Natural killer cell (primary cell): ENCODE measurements at regions not wholly inside any gene's neighbourhood (a gene's known extent, or its start where the extent isn't known, plus 50 kb on each side); places are given as distances from the start of the nearest gene placed in this dataset.

Experiments used
- ATAC-seq, 3 donors: fragments of 150-1000 bp in 2 of 3; fragments of 200-7000 bp in 1 of 3; cut with Tn5 transposase; 1 replicate in 1 of 3; 2 replicates in 2 of 3; pipeline ENCODE4 v1.10.0; 2021; ENCODE audit warnings: mild to moderate bottlenecking in 2 of 3, moderate library complexity in 2 of 3
- DNase-seq, 2 donors: peaks; one replicate each; pipeline versions ENCODE4 v3.0.0 to v3.0.0-alpha.2; 2013 to 2021; ENCODE audit warnings: mixed read lengths in 1 of 2
- H3K27ac ChIP-seq: one replicate; pipeline ENCODE4 v1.5.1; 2013; ENCODE audit warnings: mild to moderate bottlenecking, low read length
- H3K27me3 ChIP-seq: one replicate; pipeline ENCODE4 v1.6.1; 2013; ENCODE audit warnings: low read length; ENCODE audit not compliant: control insufficient read depth, insufficient read depth
- H3K36me3 ChIP-seq: one replicate; pipeline ENCODE4 v1.6.1; 2013; ENCODE audit warnings: low read length; ENCODE audit not compliant: control insufficient read depth, insufficient read depth
- H3K4me1 ChIP-seq: one replicate; pipeline ENCODE4 v1.6.1; 2013; ENCODE audit warnings: low read length; ENCODE audit not compliant: control insufficient read depth, insufficient read depth
- H3K4me3 ChIP-seq: one replicate; pipeline ENCODE4 v1.5.1; 2013; ENCODE audit warnings: low read length
- H3K9me3 ChIP-seq: one replicate; pipeline ENCODE4 v1.6.1; 2013; ENCODE audit warnings: low read length; ENCODE audit not compliant: control insufficient read depth, insufficient read depth
- H3K27ac Mint-ChIP-seq, 2 donors: one replicate each; pipeline ENCODE4 v1.8.0; 2022; ENCODE audit warnings: mild to moderate bottlenecking in 2 of 2, mixed read lengths in 2 of 2, moderate library complexity in 1 of 2
- H3K27me3 Mint-ChIP-seq, 2 donors: one replicate each; pipeline ENCODE4 v1.8.0; 2022; ENCODE audit warnings: low read depth in 2 of 2, mixed read lengths in 2 of 2
- H3K36me3 Mint-ChIP-seq: one replicate; pipeline ENCODE4 v1.8.0; 2022; ENCODE audit warnings: mixed read lengths
- H3K4me1 Mint-ChIP-seq, 2 donors: one replicate each; pipeline ENCODE4 v1.8.0; 2022; ENCODE audit warnings: mixed read lengths in 2 of 2
- H3K4me3 Mint-ChIP-seq: one replicate; pipeline ENCODE4 v1.8.0; 2022; ENCODE audit warnings: mild to moderate bottlenecking, moderate library complexity, mixed read lengths
- H3K9me3 Mint-ChIP-seq, 2 donors: one replicate each; pipeline ENCODE4 v1.8.0; 2022; ENCODE audit warnings: mixed read lengths in 2 of 2
- WGBS: methylation state at CpG from one replicate; pipeline ENCODE4 v1.1.7; 2013; ENCODE audit warnings: missing lambda C conversion rate; ENCODE audit not compliant: insufficient coverage; 5-methylcytosine and 5-hydroxymethylcytosine counted together
- intact Hi-C: fragments of 100-400 bp; cut with micrococcal nuclease; formaldehyde crosslinking; loops from one replicate; pipeline ENCODE4 v1.14.2; 2022
- TF ChIP-seq, protein P1 (sequence below): fragments of 200-600 bp; IDR thresholded peaks from one replicate; pipeline ENCODE4 v1.8.0; 2022; ENCODE audit warnings: antibody characterized with exemption

DNA sequence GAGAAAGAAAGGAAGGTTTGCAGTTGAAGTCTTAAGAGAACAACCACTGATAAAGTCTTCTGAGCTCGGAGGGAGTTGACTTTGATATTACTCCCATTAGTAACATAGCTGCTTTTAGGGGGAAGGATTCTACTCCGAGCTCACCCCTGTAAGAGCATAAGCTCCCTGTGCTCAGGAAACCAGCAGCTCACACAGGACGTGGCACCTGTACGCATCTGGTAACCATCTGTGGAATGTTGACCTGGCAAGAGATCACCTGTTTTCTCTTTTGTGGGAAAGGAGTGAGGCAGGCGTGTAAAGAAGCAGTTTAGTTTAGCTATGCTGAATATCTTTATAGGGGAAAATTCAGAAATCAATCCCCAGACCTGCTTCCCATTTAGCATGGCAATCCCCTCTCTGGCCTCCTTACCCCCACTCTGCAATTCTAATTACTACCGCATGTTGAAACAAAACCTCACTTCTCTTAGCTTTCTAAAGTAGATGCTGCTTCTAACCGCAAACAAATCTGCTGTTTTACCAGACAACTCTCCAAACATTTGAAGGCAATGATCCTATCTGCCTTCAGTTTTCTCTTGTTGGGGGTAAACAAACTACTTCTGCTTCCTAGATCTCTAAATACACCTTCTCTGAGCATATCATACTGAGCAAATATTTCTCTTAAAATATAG, 121.8 kb upstream of the KCNK1 start:
- H3K4me3 ChIP-seq: no peak overlapping the region
- 51% methylated on average over 5 of the region's 7 CpGs for WGBS
- H3K27me3 ChIP-seq: no peaks in the 10 kb centered on the region
- no peak overlapping the region for H3K27ac ChIP-seq
- Mint-ChIP-seq H3K36me3 (no peaks in the 10 kb centered on the region), H3K27me3 (no peaks in the 10 kb centered on the region), H3K4me3 (no peak overlapping the region), H3K4me1 (no peaks in the 10 kb centered on the region), H3K27ac (no peak overlapping the region), H3K9me3 (peaks cover 0 to 7% of the 10 kb centered on the region in 2 donors)
- DNase-seq (no peak), ATAC-seq (no peak)
- H3K9me3 ChIP-seq: no peaks in the 10 kb centered on the region
- intact Hi-C loops: no loop called here
- H3K4me1 ChIP-seq: no peaks in the 10 kb centered on the region
- TF ChIP-seq, protein P1, sequence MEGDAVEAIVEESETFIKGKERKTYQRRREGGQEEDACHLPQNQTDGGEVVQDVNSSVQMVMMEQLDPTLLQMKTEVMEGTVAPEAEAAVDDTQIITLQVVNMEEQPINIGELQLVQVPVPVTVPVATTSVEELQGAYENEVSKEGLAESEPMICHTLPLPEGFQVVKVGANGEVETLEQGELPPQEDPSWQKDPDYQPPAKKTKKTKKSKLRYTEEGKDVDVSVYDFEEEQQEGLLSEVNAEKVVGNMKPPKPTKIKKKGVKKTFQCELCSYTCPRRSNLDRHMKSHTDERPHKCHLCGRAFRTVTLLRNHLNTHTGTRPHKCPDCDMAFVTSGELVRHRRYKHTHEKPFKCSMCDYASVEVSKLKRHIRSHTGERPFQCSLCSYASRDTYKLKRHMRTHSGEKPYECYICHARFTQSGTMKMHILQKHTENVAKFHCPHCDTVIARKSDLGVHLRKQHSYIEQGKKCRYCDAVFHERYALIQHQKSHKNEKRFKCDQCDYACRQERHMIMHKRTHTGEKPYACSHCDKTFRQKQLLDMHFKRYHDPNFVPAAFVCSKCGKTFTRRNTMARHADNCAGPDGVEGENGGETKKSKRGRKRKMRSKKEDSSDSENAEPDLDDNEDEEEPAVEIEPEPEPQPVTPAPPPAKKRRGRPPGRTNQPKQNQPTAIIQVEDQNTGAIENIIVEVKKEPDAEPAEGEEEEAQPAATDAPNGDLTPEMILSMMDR: no peak
- H3K36me3 ChIP-seq: no peaks in the 10 kb centered on the region

DNA sequence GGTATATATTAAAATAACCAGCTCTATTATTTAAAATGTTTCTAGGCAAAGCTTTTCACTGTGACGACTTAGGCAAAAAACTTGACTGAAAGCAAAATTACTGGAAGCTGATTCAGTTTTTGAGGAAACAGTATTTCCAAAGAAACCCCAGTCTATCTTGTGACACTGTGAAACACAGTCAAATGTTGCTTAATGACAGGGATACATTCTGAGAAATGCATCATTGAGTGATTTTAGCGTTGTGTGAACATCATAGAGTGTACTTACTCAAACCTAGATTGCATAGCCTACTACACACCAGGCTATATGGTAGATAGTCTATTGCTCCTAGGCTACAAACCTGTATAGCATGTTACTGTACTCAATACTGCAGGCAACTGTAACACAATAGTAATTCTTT, 116.9 kb upstream of the KCNK1 start:
- ATAC-seq: no peak
- no peak overlapping the region for H3K4me3 Mint-ChIP-seq
- Histone ChIP-seq H3K4me3 (no peak overlapping the region), H3K27ac (no peak overlapping the region), H3K36me3 (no peaks in the 10 kb centered on the region), H3K4me1 (no peaks in the 10 kb centered on the region), H3K9me3 (no peaks in the 10 kb centered on the region), H3K27me3 (no peaks in the 10 kb centered on the region)
- peaks cover 0 to 2% of the 10 kb centered on the region in 2 donors for H3K9me3 Mint-ChIP-seq
- TF ChIP-seq, protein P1: no peak
- no peaks in the 10 kb centered on the region for H3K27me3 Mint-ChIP-seq
- no peaks in the 10 kb centered on the region for H3K36me3 Mint-ChIP-seq
- H3K27ac Mint-ChIP-seq: no peak overlapping the region
- WGBS: 90% methylated on average over 2 of the region's 2 CpGs
- no peaks in the 10 kb centered on the region for H3K4me1 Mint-ChIP-seq
- no peak for DNase-seq
- intact Hi-C loops: no loop called here

DNA sequence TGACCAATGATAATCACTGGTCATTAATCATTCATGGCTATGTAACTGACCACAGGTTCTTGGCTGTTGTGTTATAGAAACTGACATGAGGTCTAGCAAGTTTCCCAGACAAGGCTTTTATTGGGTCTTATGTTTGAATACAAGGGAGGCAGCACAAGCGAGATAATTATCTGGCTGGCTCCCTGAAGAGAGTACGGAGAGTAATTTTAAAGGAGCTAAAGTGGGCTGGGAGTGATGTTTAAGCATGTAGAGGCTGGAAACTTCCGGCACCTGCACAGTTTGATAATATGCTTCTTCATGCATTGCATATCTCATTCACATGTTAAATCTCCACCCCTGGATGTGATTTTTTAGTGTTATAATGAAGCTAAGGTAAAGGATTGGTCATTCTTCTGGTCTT, 116.2 kb upstream of the KCNK1 start:
- H3K9me3 ChIP-seq: no peaks in the 10 kb centered on the region
- no peak for ATAC-seq
- Mint-ChIP-seq H3K27ac (no peak overlapping the region), H3K9me3 (peaks cover 0 to 2% of the 10 kb centered on the region in 2 donors), H3K27me3 (no peaks in the 10 kb centered on the region), H3K4me1 (no peaks in the 10 kb centered on the region), H3K4me3 (no peak overlapping the region), H3K36me3 (no peaks in the 10 kb centered on the region)
- no peak for DNase-seq
- intact Hi-C loops: no loop called here
- no peaks in the 10 kb centered on the region for H3K4me1 ChIP-seq
- H3K27ac ChIP-seq: no peak overlapping the region
- H3K27me3 ChIP-seq: no peaks in the 10 kb centered on the region
- no peaks in the 10 kb centered on the region for H3K36me3 ChIP-seq
- H3K4me3 ChIP-seq: no peak overlapping the region
- TF ChIP-seq, protein P1: no peak
- WGBS: 83% methylated on average over 2 of the region's 3 CpGs

DNA sequence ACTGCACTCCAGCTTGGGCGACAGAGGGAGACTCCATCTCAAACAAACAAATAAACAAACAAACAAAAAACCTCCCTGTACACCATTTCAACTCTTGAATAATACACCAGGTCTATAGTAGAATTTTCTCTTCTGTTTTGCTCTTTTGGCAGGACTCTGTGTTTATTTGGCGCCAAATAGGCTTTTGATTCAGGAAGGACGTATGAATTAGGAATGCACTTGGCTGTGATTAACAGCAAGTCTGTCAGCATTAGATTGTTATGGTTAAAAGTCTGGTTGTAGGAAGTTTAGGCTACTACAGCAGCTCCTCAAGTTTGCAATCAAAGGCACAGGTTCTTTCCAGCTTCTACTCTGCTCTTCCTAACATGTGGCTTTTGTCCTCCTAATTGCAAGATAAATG, 113.8 kb upstream of the KCNK1 start:
- Histone ChIP-seq H3K36me3 (no peaks in the 10 kb centered on the region), H3K27me3 (no peaks in the 10 kb centered on the region), H3K4me1 (no peaks in the 10 kb centered on the region), H3K27ac (no peak overlapping the region), H3K4me3 (no peak overlapping the region), H3K9me3 (no peaks in the 10 kb centered on the region)
- H3K4me1 Mint-ChIP-seq: no peaks in the 10 kb centered on the region
- WGBS: 89% methylated on average over 3 of the region's 3 CpGs
- no peaks in the 10 kb centered on the region for H3K36me3 Mint-ChIP-seq
- ATAC-seq (no peak), DNase-seq (no peak)
- no peaks in the 10 kb centered on the region for H3K9me3 Mint-ChIP-seq
- intact Hi-C loops: no loop called here
- TF ChIP-seq, protein P1: no peak
- no peaks in the 10 kb centered on the region for H3K27me3 Mint-ChIP-seq
- H3K4me3 Mint-ChIP-seq: no peak overlapping the region
- H3K27ac Mint-ChIP-seq: no peak overlapping the region
